ENCODE measurements at regions not wholly inside any gene's neighbourhood (a gene's known extent, or its start where the extent isn't known, plus 50 kb on each side); places are given as distances from the start of the nearest gene placed in this dataset.
"Not testable (repeated sequence)": the region's sequence is repeated elsewhere in the genome, so short reads cannot be mapped to it uniquely, and the experiment has no call there.

GRCh38 chr1:223920805-223921204 is 75.1 kb upstream of the TP53BP2 start:
- H3K27me3 ChIP-seq (replicated peaks; ENCODE audit: insufficient read depth); H2AFZ ChIP-seq; DNase-seq; H3K36me3 ChIP-seq (ENCODE audit: low read depth); H3K4me3 ChIP-seq; H3K27ac ChIP-seq; H3K9me3 ChIP-seq (ENCODE audit: low read depth); H3F3A ChIP-seq (ENCODE audit: insufficient read depth); in situ Hi-C loops (cut with MboI); H4K20me1 ChIP-seq (ENCODE audit: insufficient read depth); H3K79me2 ChIP-seq (ENCODE audit: insufficient read depth); H3K9me2 ChIP-seq (ENCODE audit: insufficient read depth); H3K4me1 ChIP-seq (ENCODE audit: insufficient read depth); H3K4me2 ChIP-seq (ENCODE audit: unreplicated experiment); H3K9ac ChIP-seq: not testable (repeated sequence)
- 95 to 100% methylated on average over 1 of the region's 4 CpGs for WGBS, 2 experiments (ENCODE audit: low coverage in 1 of 2, low lambda C conversion rate in 2 of 2, missing lambda C conversion rate in 2 of 2)

- H3K4me3 ChIP-seq; H2AFZ ChIP-seq; H3K27ac ChIP-seq; H3K4me2 ChIP-seq (ENCODE audit: unreplicated experiment); H3K79me2 ChIP-seq (ENCODE audit: insufficient read depth); in situ Hi-C loops (cut with MboI); H3K9ac ChIP-seq; H3K4me1 ChIP-seq (ENCODE audit: insufficient read depth); H3K9me2 ChIP-seq (ENCODE audit: insufficient read depth); H3K9me3 ChIP-seq (ENCODE audit: low read depth); DNase-seq; H3K27me3 ChIP-seq (replicated peaks; ENCODE audit: insufficient read depth); H4K20me1 ChIP-seq (ENCODE audit: insufficient read depth); H3F3A ChIP-seq (ENCODE audit: insufficient read depth); H3K36me3 ChIP-seq (ENCODE audit: low read depth): not testable (repeated sequence)
- WGBS, 2 experiments (ENCODE audit: low coverage in 1 of 2, low lambda C conversion rate in 2 of 2, missing lambda C conversion rate in 2 of 2), result 0 to 36% methylated on average over 1 to 2 of the region's 2 CpGs
These were observed 69.7 kb upstream of the TP53BP2 start for GRCh38 chr1:223915476-223915875.

- H3K9ac ChIP-seq; H3K4me2 ChIP-seq (ENCODE audit: unreplicated experiment); H3K4me1 ChIP-seq (ENCODE audit: insufficient read depth); H3K27ac ChIP-seq; H3K36me3 ChIP-seq (ENCODE audit: low read depth); H3F3A ChIP-seq (ENCODE audit: insufficient read depth); DNase-seq; H3K79me2 ChIP-seq (ENCODE audit: insufficient read depth); H3K27me3 ChIP-seq (replicated peaks; ENCODE audit: insufficient read depth); H3K4me3 ChIP-seq; H3K9me3 ChIP-seq (ENCODE audit: low read depth); H2AFZ ChIP-seq; H3K9me2 ChIP-seq (ENCODE audit: insufficient read depth); in situ Hi-C loops (cut with MboI); H4K20me1 ChIP-seq (ENCODE audit: insufficient read depth): not testable (repeated sequence)
- WGBS, 2 experiments (ENCODE audit: low coverage in 1 of 2, low lambda C conversion rate in 2 of 2, missing lambda C conversion rate in 2 of 2), result 46 to 61% methylated on average over 2 of the region's 2 CpGs
These were observed 68.0 kb upstream of the TP53BP2 start for GRCh38 chr1:223913715-223914114.

- H2AFZ ChIP-seq; H4K20me1 ChIP-seq (ENCODE audit: insufficient read depth); H3K9ac ChIP-seq; H3K79me2 ChIP-seq (ENCODE audit: insufficient read depth); H3K4me3 ChIP-seq; H3K4me2 ChIP-seq (ENCODE audit: unreplicated experiment); H3K27ac ChIP-seq; H3F3A ChIP-seq (ENCODE audit: insufficient read depth); H3K4me1 ChIP-seq (ENCODE audit: insufficient read depth); in situ Hi-C loops (cut with MboI); DNase-seq; H3K27me3 ChIP-seq (replicated peaks; ENCODE audit: insufficient read depth); H3K36me3 ChIP-seq (ENCODE audit: low read depth); H3K9me3 ChIP-seq (ENCODE audit: low read depth); H3K9me2 ChIP-seq (ENCODE audit: insufficient read depth): not testable (repeated sequence)
- WGBS, 2 experiments (ENCODE audit: low coverage in 1 of 2, low lambda C conversion rate in 2 of 2, missing lambda C conversion rate in 2 of 2), result 5 to 11% methylated on average over 3 to 4 of the region's 4 CpGs
These were observed 62.3 kb upstream of the TP53BP2 start for GRCh38 chr1:223907943-223908587.

GRCh38 chr1:223903221-223903620 is 57.5 kb upstream of the TP53BP2 start:
- H3K27me3 ChIP-seq (replicated peaks; ENCODE audit: insufficient read depth); H2AFZ ChIP-seq; H3K4me2 ChIP-seq (ENCODE audit: unreplicated experiment); H3K4me3 ChIP-seq; H3K36me3 ChIP-seq (ENCODE audit: low read depth); H3K27ac ChIP-seq; H3K9me2 ChIP-seq (ENCODE audit: insufficient read depth); H3K9me3 ChIP-seq (ENCODE audit: low read depth); H3F3A ChIP-seq (ENCODE audit: insufficient read depth); H3K79me2 ChIP-seq (ENCODE audit: insufficient read depth); DNase-seq; in situ Hi-C loops (cut with MboI); H4K20me1 ChIP-seq (ENCODE audit: insufficient read depth); H3K4me1 ChIP-seq (ENCODE audit: insufficient read depth); H3K9ac ChIP-seq: not testable (repeated sequence)
- 63 to 100% methylated on average over 1 of the region's 1 CpG for WGBS, 2 experiments (ENCODE audit: low coverage in 1 of 2, low lambda C conversion rate in 2 of 2, missing lambda C conversion rate in 2 of 2)

- H3K79me2 ChIP-seq (ENCODE audit: insufficient read depth); H2AFZ ChIP-seq; H3K9me3 ChIP-seq (ENCODE audit: low read depth); H3K27me3 ChIP-seq (replicated peaks; ENCODE audit: insufficient read depth); H3F3A ChIP-seq (ENCODE audit: insufficient read depth); H3K27ac ChIP-seq; H3K9ac ChIP-seq; H3K4me2 ChIP-seq (ENCODE audit: unreplicated experiment); in situ Hi-C loops (cut with MboI); H3K9me2 ChIP-seq (ENCODE audit: insufficient read depth); H4K20me1 ChIP-seq (ENCODE audit: insufficient read depth); H3K4me3 ChIP-seq; H3K4me1 ChIP-seq (ENCODE audit: insufficient read depth); H3K36me3 ChIP-seq (ENCODE audit: low read depth): not testable (repeated sequence)
- WGBS, 2 experiments (ENCODE audit: low coverage in 1 of 2, low lambda C conversion rate in 2 of 2, missing lambda C conversion rate in 2 of 2), result 44 to 46% methylated on average over 6 of the region's 6 CpGs
- peak; percentile 17 for DNase-seq
These were observed 54.0 kb upstream of the TP53BP2 start for GRCh38 chr1:223899775-223900174.

- H3K9ac ChIP-seq; H3K9me3 ChIP-seq (ENCODE audit: low read depth); H2AFZ ChIP-seq; H3K4me3 ChIP-seq; H3K79me2 ChIP-seq (ENCODE audit: insufficient read depth); H3F3A ChIP-seq (ENCODE audit: insufficient read depth); H3K4me1 ChIP-seq (ENCODE audit: insufficient read depth); DNase-seq; H3K4me2 ChIP-seq (ENCODE audit: unreplicated experiment); H4K20me1 ChIP-seq (ENCODE audit: insufficient read depth); in situ Hi-C loops (cut with MboI); H3K36me3 ChIP-seq (ENCODE audit: low read depth); H3K27me3 ChIP-seq (replicated peaks; ENCODE audit: insufficient read depth); H3K9me2 ChIP-seq (ENCODE audit: insufficient read depth); H3K27ac ChIP-seq: not testable (repeated sequence)
- WGBS, 2 experiments (ENCODE audit: low coverage in 1 of 2, low lambda C conversion rate in 2 of 2, missing lambda C conversion rate in 2 of 2), result 60% methylated on average over 1 of the region's 4 CpGs; no CpG with 5 or more reads in 1 of the 2 experiments
These were observed 51.4 kb upstream of the TP53BP2 start for GRCh38 chr1:223897097-223897496.

GRCh38 chr1:223895950-223896349 is 50.2 kb upstream of the TP53BP2 start:
- H3K27me3 ChIP-seq (replicated peaks; ENCODE audit: insufficient read depth); H3K9me2 ChIP-seq (ENCODE audit: insufficient read depth); H3K27ac ChIP-seq; H3K4me2 ChIP-seq (ENCODE audit: unreplicated experiment); H3K4me1 ChIP-seq (ENCODE audit: insufficient read depth); H3F3A ChIP-seq (ENCODE audit: insufficient read depth); H3K79me2 ChIP-seq (ENCODE audit: insufficient read depth); H3K36me3 ChIP-seq (ENCODE audit: low read depth); H3K9me3 ChIP-seq (ENCODE audit: low read depth); H3K4me3 ChIP-seq; H3K9ac ChIP-seq; in situ Hi-C loops (cut with MboI); H4K20me1 ChIP-seq (ENCODE audit: insufficient read depth); H2AFZ ChIP-seq: not testable (repeated sequence)
- WGBS, 2 experiments (ENCODE audit: low coverage in 1 of 2, low lambda C conversion rate in 2 of 2, missing lambda C conversion rate in 2 of 2), result 51 to 58% methylated on average over 6 to 7 of the region's 7 CpGs
- DNase-seq, result peak; percentile 2
